ENCODE measurements at regions not wholly inside any gene's neighbourhood (a gene's known extent, or its start where the extent isn't known, plus 50 kb on each side); places are given as distances from the start of the nearest gene placed in this dataset.
"Not testable (repeated sequence)": the region's sequence is repeated elsewhere in the genome, so short reads cannot be mapped to it uniquely, and the experiment has no call there.

DNA sequence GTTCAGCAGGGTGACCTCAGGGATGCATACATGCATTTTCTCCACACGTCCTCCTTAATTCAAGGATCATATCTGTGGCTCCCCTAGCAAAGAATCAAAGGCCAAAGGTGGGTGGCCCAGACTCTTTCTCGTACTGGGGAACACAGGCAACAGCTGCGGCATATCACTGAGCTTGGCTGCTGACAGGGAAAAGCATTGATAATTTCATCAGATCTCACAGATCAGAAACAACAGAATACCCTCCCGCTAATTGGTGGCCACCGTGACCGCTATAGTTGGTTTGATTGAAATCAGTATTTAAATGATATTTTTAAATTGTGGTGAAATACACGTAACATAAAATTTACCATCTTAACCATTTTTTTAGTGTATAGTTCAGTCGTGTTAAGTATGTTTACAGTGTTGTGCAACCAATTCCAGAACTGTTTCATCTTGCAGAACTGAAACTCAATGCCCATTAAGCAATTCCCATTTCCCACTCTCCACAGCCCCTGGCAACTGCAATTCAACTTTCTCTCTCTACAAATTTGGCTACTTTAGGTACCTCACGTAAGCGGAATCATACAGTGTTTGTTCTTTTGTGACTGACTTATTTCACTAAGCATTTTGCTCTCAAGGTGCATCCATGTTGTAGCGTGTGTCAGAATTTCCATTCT, 74.7 kb upstream of the TMEM170B start:
- TF ChIP-seq, protein P1, sequence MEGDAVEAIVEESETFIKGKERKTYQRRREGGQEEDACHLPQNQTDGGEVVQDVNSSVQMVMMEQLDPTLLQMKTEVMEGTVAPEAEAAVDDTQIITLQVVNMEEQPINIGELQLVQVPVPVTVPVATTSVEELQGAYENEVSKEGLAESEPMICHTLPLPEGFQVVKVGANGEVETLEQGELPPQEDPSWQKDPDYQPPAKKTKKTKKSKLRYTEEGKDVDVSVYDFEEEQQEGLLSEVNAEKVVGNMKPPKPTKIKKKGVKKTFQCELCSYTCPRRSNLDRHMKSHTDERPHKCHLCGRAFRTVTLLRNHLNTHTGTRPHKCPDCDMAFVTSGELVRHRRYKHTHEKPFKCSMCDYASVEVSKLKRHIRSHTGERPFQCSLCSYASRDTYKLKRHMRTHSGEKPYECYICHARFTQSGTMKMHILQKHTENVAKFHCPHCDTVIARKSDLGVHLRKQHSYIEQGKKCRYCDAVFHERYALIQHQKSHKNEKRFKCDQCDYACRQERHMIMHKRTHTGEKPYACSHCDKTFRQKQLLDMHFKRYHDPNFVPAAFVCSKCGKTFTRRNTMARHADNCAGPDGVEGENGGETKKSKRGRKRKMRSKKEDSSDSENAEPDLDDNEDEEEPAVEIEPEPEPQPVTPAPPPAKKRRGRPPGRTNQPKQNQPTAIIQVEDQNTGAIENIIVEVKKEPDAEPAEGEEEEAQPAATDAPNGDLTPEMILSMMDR (conservative IDR thresholded peaks at IDR 0.05): no peak
- H3K27ac ChIP-seq: no peak overlapping the region

DNA sequence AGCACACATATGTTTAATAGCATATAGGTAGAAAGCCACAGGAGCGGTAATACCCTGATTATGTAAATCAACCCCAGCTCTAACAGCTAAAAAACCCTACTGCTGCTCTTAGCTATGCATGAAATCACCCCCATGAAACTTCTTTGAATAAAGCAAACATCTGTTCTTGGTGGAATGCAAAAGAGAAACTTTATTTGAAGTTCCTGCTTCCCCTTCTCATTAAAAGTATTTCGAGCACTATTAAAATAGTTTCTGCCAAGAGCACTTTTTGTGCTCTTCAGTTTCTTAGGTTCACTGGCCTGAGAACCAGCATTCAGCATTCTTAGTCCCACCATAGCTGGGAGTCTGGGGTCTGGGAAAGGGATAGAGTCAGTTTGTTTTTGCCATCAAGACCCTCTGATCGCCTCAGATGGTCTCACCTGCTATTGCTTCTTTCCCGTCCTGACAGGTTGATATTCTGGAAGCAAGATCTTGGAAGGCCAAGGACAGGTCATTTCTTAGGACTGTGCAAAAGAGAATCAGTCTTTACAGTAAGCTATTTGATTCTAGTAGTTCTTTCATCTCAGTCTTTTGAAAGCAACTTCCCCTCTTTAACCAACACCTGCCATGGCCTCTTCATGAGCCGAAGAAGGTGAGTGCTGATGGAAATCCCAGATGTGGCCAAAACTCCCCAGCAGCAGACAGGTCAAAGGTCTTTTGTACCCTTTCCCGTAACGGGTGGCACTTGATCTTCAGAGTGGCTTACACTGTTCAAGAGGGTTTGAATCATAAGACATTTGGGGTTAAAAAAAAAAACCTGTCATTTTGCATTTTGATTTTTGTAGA, 76.5 kb upstream of the TMEM170B start:
- H3K27ac ChIP-seq: no peak overlapping the region
- TF ChIP-seq, protein P1 (conservative IDR thresholded peaks at IDR 0.05): no peak

DNA sequence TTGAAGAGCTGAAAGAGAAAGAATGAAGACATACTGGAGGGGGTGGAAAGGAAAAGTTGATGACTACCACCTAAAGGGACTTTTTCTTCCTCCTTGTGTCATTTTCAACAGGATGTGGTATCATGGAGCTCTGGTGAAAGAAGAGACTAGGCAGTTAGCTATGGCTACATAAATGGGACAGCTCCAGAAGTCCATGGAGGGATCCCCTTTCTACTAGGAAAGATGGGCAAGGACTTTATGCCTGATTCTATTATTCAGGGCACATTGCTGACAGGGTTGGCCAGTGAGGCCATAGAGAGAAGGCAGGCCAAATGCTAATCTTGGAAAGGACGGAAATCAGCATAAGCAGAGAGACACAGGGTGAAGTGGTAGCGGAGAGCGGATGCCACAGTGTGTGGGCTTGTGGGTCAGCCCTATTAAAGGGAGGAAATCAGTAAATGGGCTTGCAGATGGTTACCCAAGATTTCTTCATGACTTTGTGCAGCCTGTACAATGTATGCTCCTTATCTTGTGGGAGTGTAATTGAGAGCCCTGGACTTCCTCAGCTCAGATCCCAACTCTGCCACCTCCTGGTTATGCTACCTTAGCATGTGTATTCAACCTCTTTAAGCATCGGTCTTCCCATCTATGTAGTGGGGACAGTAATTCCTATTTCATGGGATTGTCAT, 77.4 kb upstream of the TMEM170B start:
- TF ChIP-seq, protein P1 (conservative IDR thresholded peaks at IDR 0.05): peak; percentile 18; the same call in 1 of the 2 replicates
- no peak overlapping the region for H3K27ac ChIP-seq

DNA sequence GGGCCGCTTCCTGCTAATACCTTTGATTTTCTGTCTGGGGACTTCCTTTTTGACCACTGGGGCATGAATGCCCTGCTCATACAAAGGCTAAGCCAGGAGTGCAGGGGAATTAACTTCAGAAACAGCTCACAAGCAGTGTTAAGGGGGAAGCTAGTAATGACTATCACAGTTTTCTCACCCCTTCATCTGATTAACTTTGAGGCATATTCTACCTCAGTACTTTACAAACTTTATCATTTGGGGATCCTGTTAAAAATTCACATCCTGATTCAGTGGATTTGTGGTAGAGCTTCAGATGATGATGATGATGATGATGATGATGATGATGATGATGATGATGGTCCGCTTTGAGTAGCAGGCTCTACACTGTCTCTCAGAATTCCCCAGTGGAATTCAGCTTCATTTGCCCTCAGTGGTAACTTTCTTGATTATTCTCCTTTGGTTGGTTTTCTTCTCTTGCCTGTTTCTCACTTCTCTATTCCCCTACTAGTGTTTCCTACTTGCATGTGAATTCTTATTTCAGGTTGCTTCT, 78.4 kb upstream of the TMEM170B start:
- TF ChIP-seq, protein P1 (conservative IDR thresholded peaks at IDR 0.05): no peak
- H3K27ac ChIP-seq: no peak overlapping the region

DNA sequence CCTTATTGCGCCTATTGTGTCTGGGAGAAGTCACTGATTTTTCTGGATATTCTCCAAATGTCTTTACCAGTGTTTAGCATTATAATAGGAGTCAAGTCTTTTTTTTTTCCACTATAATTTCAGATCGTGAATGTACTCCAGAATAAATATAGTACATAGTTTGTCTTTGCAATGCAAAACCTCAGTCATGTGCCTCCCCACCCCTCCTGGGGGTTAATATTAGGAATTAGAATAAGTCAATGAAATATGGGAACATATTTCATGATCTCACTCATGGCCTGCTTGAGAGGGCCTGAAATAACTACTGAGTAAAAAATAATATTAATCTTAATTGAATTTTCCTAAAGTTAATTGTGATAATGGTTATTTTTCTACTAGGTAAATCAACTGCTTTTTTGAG, 79.0 kb upstream of the TMEM170B start:
- H3K27ac ChIP-seq: no peak overlapping the region

DNA sequence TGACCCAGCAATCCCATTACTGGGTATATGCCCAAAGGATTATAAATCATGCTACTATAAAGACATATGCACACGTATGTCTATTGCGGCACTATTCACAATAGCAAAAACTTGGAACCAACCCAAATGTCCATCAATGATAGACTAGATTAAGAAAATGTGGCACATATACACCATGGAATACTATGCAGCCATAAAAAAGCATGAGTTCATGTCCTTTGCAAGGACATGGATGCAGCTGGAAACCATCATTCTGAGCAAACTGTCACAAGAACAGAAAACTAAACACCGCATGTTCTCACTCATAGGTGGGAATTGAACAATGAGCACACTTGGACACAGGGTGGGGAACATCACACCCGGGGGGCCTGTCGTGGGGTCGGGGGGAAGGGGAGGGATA, 80.1 kb upstream of the TMEM170B start:
- not testable (repeated sequence) for H3K27ac ChIP-seq

More for the DNA sequence above, 79.0 kb upstream of the TMEM170B start:
- TF ChIP-seq, protein P1 (conservative IDR thresholded peaks at IDR 0.05): no peak

DNA sequence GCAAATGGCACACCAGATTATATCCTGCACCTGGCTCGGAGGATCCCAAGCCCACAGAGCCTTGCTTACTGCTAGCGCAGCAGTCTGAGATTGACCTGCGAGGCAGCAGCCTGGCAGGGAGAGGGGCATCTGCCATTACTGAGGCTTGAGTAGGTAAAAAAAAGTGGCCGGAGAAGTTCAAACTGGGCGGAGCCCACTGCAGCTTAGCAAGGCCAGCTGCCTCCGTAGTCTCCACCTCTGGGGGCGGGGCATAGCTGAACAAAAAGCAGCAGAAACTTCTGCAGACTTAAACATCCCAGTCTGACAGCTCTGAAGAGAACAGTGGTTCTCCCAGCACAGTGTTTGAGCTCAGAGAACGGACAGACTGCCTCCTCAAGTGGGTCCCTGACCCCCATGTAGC, 85.4 kb upstream of the TMEM170B start:
- not testable (repeated sequence) for H3K27ac ChIP-seq

DNA sequence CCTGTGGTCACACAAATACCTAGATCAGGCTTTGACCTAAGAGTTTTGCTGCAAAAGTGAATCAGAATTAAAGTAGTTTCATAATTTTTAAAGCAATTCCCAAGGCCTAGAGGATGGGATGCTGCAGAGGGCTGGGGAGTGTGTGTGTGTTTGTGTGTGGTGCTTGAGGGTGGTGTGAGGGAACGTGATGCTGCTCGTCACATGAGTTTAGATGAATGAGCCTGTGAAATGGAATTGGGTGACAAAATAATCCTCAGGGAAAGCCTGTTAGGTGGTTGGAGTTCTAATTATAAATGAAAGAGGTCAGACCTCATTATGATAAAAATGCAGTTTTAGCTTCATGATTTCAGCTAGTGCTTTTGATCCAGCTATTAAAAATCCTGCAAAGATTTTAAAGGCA, 87.5 kb upstream of the TMEM170B start:
- no peak overlapping the region for H3K27ac ChIP-seq
- TF ChIP-seq, protein P1 (conservative IDR thresholded peaks at IDR 0.05): no peak

Data from VCaP (cell line).